ENCODE measurements at regions not wholly inside any gene's neighbourhood (a gene's known extent, or its start where the extent isn't known, plus 50 kb on each side); places are given as distances from the start of the nearest gene placed in this dataset.
A peak's percentile ranks its signal among the peaks of the same experiment; 100 is the strongest.

GRCh38 chr9:89999176-89999533 lies 394.3 kb downstream of the GADD45G start:
- DNase-seq (ENCODE audit: low spot score) = no peak

GRCh38 chr9:89999534-90000370 lies 394.9 kb downstream of the GADD45G start:
- DNase-seq (ENCODE audit: low spot score) = peak; percentile 22

GRCh38 chr9:90000925-90001324 lies 396.1 kb downstream of the GADD45G start:
- DNase-seq (ENCODE audit: low spot score) = no peak

- DNase-seq (ENCODE audit: low spot score) = no peak
Measured at GRCh38 chr9:90001747-90002146, 396.9 kb downstream of the GADD45G start.

- DNase-seq (ENCODE audit: low spot score) = no peak
Measured at GRCh38 chr9:90002397-90003271, 397.8 kb downstream of the GADD45G start.

- DNase-seq (ENCODE audit: low spot score) = no peak
Measured at GRCh38 chr9:90005388-90005787, 400.6 kb downstream of the GADD45G start.

GRCh38 chr9:90007516-90008440 lies 403.0 kb downstream of the GADD45G start:
- no peak for DNase-seq (ENCODE audit: low spot score)

- DNase-seq (ENCODE audit: low spot score) = no peak
Measured at GRCh38 chr9:90009447-90009846, 404.6 kb downstream of the GADD45G start.

GRCh38 chr9:90010793-90011192 lies 406.0 kb downstream of the GADD45G start:
- DNase-seq (ENCODE audit: low spot score) = no peak

GRCh38 chr9:90012949-90013348 lies 408.1 kb downstream of the GADD45G start:
- DNase-seq (ENCODE audit: low spot score) = no peak

- no peak for DNase-seq (ENCODE audit: low spot score)
Measured at GRCh38 chr9:90013778-90014177, 409.0 kb downstream of the GADD45G start.

GRCh38 chr9:90014421-90014820 lies 409.6 kb downstream of the GADD45G start:
- DNase-seq (ENCODE audit: low spot score) = no peak

- no peak for DNase-seq (ENCODE audit: low spot score)
Measured at GRCh38 chr9:90016272-90016671, 411.5 kb downstream of the GADD45G start.

- DNase-seq (ENCODE audit: low spot score) = no peak
Measured at GRCh38 chr9:90017679-90018078, 412.9 kb downstream of the GADD45G start.

- no peak for DNase-seq (ENCODE audit: low spot score)
Measured at GRCh38 chr9:90018688-90019087, 413.9 kb downstream of the GADD45G start.

- DNase-seq (ENCODE audit: low spot score) = no peak
Measured at GRCh38 chr9:90019626-90020025, 414.8 kb downstream of the GADD45G start.

GRCh38 chr9:90020276-90020871 lies 415.6 kb downstream of the GADD45G start:
- DNase-seq (ENCODE audit: low spot score) = no peak

GRCh38 chr9:90021216-90021906 lies 416.5 kb downstream of the GADD45G start:
- no peak for DNase-seq (ENCODE audit: low spot score)

- no peak for DNase-seq (ENCODE audit: low spot score)
Measured at GRCh38 chr9:90022474-90022873, 417.7 kb downstream of the GADD45G start.

- DNase-seq (ENCODE audit: low spot score) = no peak
Measured at GRCh38 chr9:90023861-90024260, 419.0 kb downstream of the GADD45G start.

- DNase-seq (ENCODE audit: low spot score) = no peak
Measured at GRCh38 chr9:90024409-90024808, 419.6 kb downstream of the GADD45G start.
